SKM-1 treated with dmso at 0.1 percent for 144 hours (cell line): ENCODE measurements at regions not wholly inside any gene's neighbourhood (a gene's known extent, or its start where the extent isn't known, plus 50 kb on each side); places are given as distances from the start of the nearest gene placed in this dataset.

Experiments
- DNase-seq: peaks from one replicate; lab custom pipeline; 2025; ENCODE audit not compliant: unreplicated experiment; lab: John Stamatoyannopoulos, UW

GRCh38 chr5:135127439-135128240 lies 93.6 kb upstream of the PITX1 start:
- DNase-seq = no peak

- DNase-seq = no peak
Observed at GRCh38 chr5:135126688-135127438, 92.8 kb upstream of the PITX1 start.

- no peak for DNase-seq
Observed at GRCh38 chr5:135124724-135125123, 90.7 kb upstream of the PITX1 start.

- no peak for DNase-seq
Observed at GRCh38 chr5:135124128-135124527, 90.1 kb upstream of the PITX1 start.

GRCh38 chr5:135122797-135123196 lies 88.8 kb upstream of the PITX1 start:
- DNase-seq = no peak

- DNase-seq = no peak
Observed at GRCh38 chr5:135120951-135121350, 86.9 kb upstream of the PITX1 start.

GRCh38 chr5:135119481-135119880 lies 85.5 kb upstream of the PITX1 start:
- peak; percentile 10 for DNase-seq

- no peak for DNase-seq
Observed at GRCh38 chr5:135117590-135117989, 83.6 kb upstream of the PITX1 start.

GRCh38 chr5:135116160-135116561 lies 82.1 kb upstream of the PITX1 start:
- no peak for DNase-seq

- DNase-seq = no peak
Observed at GRCh38 chr5:135115591-135115990, 81.6 kb upstream of the PITX1 start.

- no peak for DNase-seq
Observed at GRCh38 chr5:135114759-135115158, 80.7 kb upstream of the PITX1 start.

GRCh38 chr5:135112008-135112725 lies 78.1 kb upstream of the PITX1 start:
- DNase-seq = no peak

- DNase-seq = no peak
Observed at GRCh38 chr5:135110785-135111596, 77.0 kb upstream of the PITX1 start.

- no peak for DNase-seq
Observed at GRCh38 chr5:135108992-135109391, 75.0 kb upstream of the PITX1 start.

GRCh38 chr5:135108569-135108968 lies 74.5 kb upstream of the PITX1 start:
- no peak for DNase-seq

- DNase-seq = no peak
Observed at GRCh38 chr5:135107986-135108385, 74.0 kb upstream of the PITX1 start.

- no peak for DNase-seq
Observed at GRCh38 chr5:135106610-135107471, 72.8 kb upstream of the PITX1 start.

- no peak for DNase-seq
Observed at GRCh38 chr5:135106136-135106535, 72.1 kb upstream of the PITX1 start.

GRCh38 chr5:135105105-135105484 lies 71.1 kb upstream of the PITX1 start:
- no peak for DNase-seq

GRCh38 chr5:135103575-135103853 lies 69.5 kb upstream of the PITX1 start:
- DNase-seq = no peak
